ENCODE measurements at regions not wholly inside any gene's neighbourhood (a gene's known extent, or its start where the extent isn't known, plus 50 kb on each side); places are given as distances from the start of the nearest gene placed in this dataset.

- peak; percentile 41 for DNase-seq
Observed at GRCh38 chr7:16978358-16979244, 96.8 kb upstream of the AGR3 start.

GRCh38 chr7:16980539-16980938 is 98.8 kb upstream of the AGR3 start:
- DNase-seq = no peak

GRCh38 chr7:16982640-16983350 is 101.0 kb upstream of the AGR3 start:
- DNase-seq = peak; percentile 50

GRCh38 chr7:16984375-16984774 is 102.6 kb upstream of the AGR3 start:
- DNase-seq = no peak

- no peak for DNase-seq
Observed at GRCh38 chr7:16985621-16986020, 103.8 kb upstream of the AGR3 start.

GRCh38 chr7:16986755-16987154 is 105.0 kb upstream of the AGR3 start:
- DNase-seq = no peak

GRCh38 chr7:16989811-16990413 is 108.1 kb upstream of the AGR3 start:
- DNase-seq = peak; percentile 68

- no peak for DNase-seq
Observed at GRCh38 chr7:16991551-16991950, 109.8 kb upstream of the AGR3 start.

- no peak for DNase-seq
Observed at GRCh38 chr7:16993543-16993942, 111.8 kb upstream of the AGR3 start.

- DNase-seq = no peak
Observed at GRCh38 chr7:16998481-16999051, 116.8 kb upstream of the AGR3 start.

- no peak for DNase-seq
Observed at GRCh38 chr7:16999541-17000267, 117.9 kb upstream of the AGR3 start.

- DNase-seq = no peak
Observed at GRCh38 chr7:17005271-17005670, 123.5 kb upstream of the AGR3 start.

- DNase-seq = no peak
Observed at GRCh38 chr7:17007841-17008240, 126.1 kb upstream of the AGR3 start.

- DNase-seq = peak; percentile 34
Observed at GRCh38 chr7:17009007-17009719, 127.4 kb upstream of the AGR3 start.

- DNase-seq = no peak
Observed at GRCh38 chr7:17009933-17010332, 128.2 kb upstream of the AGR3 start.

GRCh38 chr7:17010637-17011300 is 129.0 kb upstream of the AGR3 start:
- DNase-seq = no peak

- DNase-seq = no peak
Observed at GRCh38 chr7:17013204-17013603, 131.4 kb upstream of the AGR3 start.

GRCh38 chr7:17014686-17015085 is 132.9 kb upstream of the AGR3 start:
- DNase-seq = no peak

- peak; percentile 59 for DNase-seq
Observed at GRCh38 chr7:17015598-17016031, 133.8 kb upstream of the AGR3 start.

GRCh38 chr7:17016402-17017010 is 134.7 kb upstream of the AGR3 start:
- no peak for DNase-seq

GRCh38 chr7:17019106-17019505 is 137.3 kb upstream of the AGR3 start:
- DNase-seq = peak; percentile 55
